ENCODE measurements at regions not wholly inside any gene's neighbourhood (a gene's known extent, or its start where the extent isn't known, plus 50 kb on each side); places are given as distances from the start of the nearest gene placed in this dataset.
"Not testable (repeated sequence)": the region's sequence is repeated elsewhere in the genome, so short reads cannot be mapped to it uniquely, and the experiment has no call there.

DNA sequence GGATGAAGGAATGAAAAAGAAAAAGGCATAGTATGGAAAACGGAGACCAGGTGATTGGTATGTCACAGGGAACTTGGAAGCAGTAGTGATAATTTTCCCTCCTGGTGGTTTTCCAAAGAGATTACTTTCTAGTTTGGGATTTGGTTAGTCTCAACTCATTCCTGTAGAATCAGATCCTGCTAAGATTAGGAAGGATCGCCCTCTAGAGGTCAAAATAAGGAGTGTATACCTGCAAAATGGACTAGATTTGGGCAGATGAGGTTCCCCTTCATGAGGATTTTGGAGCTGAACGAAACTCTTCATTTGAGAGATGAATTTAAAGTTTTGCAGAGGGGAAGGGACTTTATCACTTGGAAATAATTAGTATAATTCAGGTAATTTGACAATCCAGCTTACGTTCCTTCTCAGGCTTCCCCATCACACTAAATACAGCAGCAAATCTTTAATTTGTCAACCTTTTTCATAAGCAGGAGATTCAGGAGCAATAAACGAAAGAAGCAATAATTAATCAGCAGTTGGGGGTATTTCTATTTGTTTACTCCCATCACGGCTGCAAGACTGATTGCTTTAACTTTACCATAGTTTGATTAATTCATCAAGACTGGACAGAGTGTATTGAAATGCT, 65.2 kb downstream of the CCDC195 start:
- Histone ChIP-seq H3K9me3 (replicated peaks) (peaks cover 4% of the 10 kb centered on the region), H3K4me3 (no peak overlapping the region), H3K36me3 (no peaks in the 10 kb centered on the region), H3K27me3 (no peaks in the 10 kb centered on the region), H3K27ac (no peak overlapping the region; the same call in 1 of the 2 replicates), H3K4me1 (no peaks in the 10 kb centered on the region; the same call in 1 of the 2 replicates)
- peak; percentile 34 to 89 for DNase-seq

DNA sequence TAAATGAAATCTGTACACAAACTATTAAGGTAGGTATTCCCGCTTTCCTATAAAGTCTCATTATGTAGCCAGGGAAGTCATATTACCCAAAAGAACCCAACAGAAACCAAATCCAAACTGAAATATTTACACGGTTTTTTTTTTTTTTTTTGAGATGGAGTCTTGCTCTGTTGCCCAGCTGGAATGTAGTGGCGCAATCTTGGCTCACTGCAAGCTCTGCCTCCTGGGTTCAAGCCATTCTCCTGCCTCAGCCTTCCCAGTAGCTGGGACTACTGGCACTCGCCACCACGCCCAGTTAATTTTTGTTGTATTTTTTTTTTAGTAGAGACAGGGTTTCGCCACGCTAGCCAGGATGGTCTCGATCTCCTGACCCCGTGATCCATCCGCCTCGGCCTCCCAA, 62.5 kb upstream of the CUL3 start:
- H3K27me3 ChIP-seq; H3K9me3 ChIP-seq (replicated peaks); H3K4me3 ChIP-seq; H3K4me1 ChIP-seq; H3K36me3 ChIP-seq; H3K27ac ChIP-seq; DNase-seq: not testable (repeated sequence)

DNA sequence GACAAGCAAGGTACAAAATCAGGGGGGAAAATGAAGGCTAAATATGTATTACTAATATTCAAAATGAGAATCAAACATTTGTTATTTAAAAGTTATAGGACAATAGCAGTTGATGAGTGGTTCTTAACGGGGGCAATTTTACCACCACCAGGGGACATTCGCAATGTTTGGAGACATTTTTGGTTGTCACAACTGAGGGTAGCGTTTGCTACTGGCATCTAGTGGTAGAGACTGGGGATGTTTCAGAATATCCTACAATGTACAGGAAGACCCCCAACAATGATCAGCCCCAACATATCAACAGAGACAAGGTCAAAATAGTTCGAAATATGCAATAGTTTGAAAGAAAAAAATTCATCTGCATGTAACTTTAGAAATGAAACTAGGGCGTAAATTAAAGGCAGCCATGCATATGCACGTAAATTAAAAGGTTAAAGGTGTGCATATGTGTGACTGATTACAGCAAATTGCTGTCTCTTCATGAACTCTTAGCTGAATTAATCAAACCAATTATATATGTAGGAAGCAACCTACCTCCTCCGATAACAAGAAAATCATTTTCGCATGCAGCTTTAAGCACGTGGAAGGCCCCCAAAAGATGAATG, 61.2 kb upstream of the CUL3 start:
- Histone ChIP-seq H3K4me1 (no peaks in the 10 kb centered on the region; the same call in 1 of the 2 replicates), H3K27me3 (no peaks in the 10 kb centered on the region), H3K27ac (no peak overlapping the region), H3K36me3 (no peaks in the 10 kb centered on the region), H3K4me3 (no peak overlapping the region), H3K9me3 (replicated peaks) (no peaks in the 10 kb centered on the region)
- peak; percentile 22 to 62 for DNase-seq

DNA sequence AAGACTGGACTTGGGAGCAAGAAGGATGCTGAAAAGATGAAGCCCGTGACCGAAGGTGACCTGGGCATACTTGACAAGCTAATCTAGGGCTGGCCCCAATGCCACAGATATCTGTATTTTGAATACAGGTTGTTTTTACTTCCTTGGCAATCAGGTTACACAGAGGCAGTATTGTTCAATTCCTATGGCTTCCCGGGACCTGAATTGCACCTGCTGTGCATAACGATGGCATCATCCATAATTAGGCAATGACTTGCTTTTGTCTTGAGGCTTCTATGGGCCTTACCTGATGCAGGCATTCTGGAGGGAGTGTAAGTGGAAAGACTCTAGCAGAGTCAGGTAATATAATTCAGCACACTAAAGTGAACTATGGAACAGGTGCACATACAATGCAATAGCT, 60.6 kb upstream of the CUL3 start:
- Histone ChIP-seq H3K36me3 (no peaks in the 10 kb centered on the region), H3K4me1 (no peaks in the 10 kb centered on the region; the same call in 1 of the 2 replicates), H3K27ac (no peak overlapping the region), H3K4me3 (no peak overlapping the region), H3K9me3 (replicated peaks) (no peaks in the 10 kb centered on the region), H3K27me3 (no peaks in the 10 kb centered on the region)
- DNase-seq: no peak

DNA sequence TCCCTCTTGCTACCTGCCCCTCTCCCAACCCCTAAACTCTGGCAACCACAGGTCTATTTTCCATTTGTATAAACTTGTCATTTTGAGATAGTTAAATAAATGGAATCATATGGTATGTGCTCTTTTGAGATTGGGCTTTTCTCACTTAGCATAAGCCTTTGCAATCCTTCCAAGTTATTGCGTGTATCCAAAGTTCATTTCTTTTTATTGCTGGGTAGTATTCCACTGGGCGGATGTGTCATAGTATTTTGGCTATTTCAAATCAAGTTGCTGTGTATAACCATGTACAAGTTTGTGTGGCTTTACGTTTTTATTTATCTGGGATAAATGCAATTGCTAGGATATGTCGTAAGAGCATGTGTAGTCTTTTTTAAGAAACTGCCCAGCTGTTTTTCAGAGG, 55.5 kb upstream of the CUL3 start:
- Histone ChIP-seq H3K4me1 (no peaks in the 10 kb centered on the region), H3K4me3 (no peak overlapping the region), H3K36me3 (no peaks in the 10 kb centered on the region), H3K9me3 (replicated peaks) (no peaks in the 10 kb centered on the region), H3K27ac (no peak overlapping the region), H3K27me3 (no peaks in the 10 kb centered on the region)
- no peak for DNase-seq

DNA sequence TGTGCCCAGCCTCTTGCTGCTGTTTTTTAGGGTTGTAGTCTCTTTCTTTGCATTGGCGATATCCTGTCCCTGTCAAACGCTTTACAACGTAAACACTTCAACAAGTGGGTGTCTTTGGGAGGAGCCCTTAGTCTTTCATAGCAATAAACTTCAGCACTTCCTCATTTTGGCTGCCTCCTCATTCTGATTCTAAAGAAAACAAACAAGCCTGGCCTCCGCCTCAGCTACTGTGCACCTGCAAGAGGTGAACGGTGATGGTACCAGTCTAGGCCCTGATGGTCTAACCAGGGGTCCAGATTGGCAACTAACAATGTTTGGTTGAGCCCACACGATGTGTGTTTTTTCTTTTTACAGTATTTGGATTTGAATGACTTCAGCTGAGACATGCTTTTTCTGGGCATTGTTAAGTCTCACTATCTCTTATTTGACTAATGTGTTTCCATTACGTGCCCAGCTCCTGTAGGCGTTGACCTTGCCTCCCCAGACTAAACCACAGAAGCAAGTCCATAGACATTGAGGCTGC, 53.2 kb upstream of the CUL3 start:
- no peaks in the 10 kb centered on the region for H3K9me3 ChIP-seq (replicated peaks)
- no peaks in the 10 kb centered on the region for H3K36me3 ChIP-seq
- H3K27me3 ChIP-seq: no peaks in the 10 kb centered on the region
- no peaks in the 10 kb centered on the region for H3K4me1 ChIP-seq
- no peak overlapping the region for H3K4me3 ChIP-seq
- H3K27ac ChIP-seq: no peak overlapping the region
- DNase-seq: no peak

Measured in SJCRH30 (cell line).